ENCODE measurements at regions not wholly inside any gene's neighbourhood (a gene's known extent, or its start where the extent isn't known, plus 50 kb on each side); places are given as distances from the start of the nearest gene placed in this dataset.

DNA sequence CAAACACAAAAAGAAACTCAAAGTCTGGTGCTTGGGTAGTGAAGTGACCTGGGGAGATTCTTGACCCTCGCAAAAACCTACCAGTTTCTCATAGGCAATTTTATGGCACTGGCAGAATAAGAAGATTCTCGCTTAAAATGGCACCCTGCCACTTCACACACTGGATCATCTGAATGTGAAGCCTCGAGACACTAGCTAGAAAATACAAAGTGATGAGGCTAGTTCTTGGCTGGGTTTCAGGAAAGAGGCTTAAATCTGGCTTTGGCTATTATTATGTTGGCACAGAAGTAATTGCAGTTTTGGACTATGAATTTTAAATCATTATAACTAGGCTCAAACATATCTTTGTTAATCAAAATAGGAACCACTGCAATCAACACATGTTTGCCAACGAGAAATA lies 634.7 kb upstream of the BOD1L1 start:
- DNase-seq: no peak

DNA sequence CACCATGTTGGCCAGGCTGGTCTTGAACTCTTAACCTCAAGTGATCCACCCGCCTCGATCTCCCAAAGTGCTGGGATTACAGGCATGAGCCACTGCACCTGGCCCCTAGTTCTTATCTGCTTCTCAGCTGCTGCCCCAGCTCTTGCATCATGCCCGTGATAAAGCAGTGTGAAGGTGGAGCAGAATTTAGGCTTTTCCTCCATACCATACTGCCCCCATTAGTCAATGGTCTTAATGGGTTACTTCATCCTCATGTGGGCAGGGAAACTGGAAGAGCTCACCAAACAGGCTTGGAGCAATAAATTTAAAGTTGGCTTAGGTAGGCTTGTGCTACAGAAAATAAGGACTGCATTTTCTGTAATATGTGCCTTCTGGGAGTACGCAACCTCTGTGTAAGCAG lies 636.9 kb upstream of the BOD1L1 start:
- no peak for DNase-seq

DNA sequence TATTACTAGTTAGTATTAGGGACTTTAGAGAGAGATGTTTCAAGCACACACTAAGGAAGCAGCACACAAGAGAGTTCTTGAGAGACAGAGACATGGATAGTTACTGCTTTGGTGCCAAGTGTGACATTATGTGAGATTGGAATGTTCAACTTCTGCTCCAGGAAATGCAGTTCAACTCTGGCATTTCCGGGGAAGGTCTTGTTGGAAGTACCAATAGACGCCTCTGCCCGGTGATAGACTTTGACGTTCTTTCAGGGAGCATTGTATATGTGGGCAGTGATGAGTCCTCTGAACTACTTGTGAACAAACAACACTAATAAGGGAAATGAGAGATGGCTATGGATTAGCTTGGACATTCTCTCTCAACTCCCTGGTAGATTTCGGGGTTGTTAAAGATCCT lies 638.1 kb upstream of the BOD1L1 start:
- no peak for DNase-seq

DNA sequence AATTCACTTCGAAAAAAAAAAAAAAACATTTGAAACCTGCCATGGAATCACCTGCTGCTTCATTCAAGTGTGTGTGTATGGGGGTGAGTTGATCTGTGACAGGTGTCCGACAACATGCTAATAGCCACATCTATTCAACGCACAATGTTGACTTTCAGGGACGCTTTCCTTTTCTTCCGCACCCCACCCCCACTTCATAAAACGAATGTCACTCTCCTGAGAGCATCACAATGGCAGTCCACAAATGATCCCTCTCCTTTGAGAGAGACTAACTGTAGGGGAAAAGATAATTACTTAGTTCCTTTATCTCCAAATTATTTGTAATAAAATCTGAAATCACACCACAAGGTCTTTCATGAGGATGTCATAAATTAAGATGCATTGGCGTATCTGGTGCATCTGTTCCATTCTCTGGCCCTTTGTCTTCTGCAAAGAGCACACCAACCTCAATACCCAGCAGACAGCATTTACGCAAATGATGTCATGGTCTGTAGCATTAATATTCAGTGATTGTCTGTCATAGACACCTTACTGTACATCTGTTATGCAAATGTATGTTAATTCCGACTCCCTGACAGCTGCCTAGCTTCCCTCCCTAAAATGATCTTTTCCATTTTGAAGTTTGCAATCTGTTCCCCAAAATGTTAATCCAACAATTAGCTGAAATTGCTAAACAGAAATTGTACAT lies 640.0 kb upstream of the BOD1L1 start:
- DNase-seq: no peak

DNA sequence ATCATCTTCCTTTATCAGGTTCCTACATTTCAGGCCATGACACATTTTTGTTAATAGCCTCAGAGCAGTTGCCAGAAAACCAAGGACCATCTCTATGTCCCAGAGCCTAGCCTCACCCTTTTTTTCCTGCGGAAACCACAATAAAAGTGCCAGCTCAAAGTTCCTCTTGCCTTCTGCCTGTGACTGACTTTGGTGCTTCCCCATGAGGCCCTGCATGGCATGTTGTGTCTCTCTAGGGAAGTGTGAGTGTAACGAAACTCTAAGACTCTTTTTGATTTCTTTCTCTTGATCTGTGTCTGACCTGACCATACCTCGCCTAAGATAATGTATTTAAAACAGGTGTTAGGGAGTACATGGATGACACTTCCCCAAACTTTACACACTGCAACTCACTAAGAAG lies 642.3 kb upstream of the BOD1L1 start:
- DNase-seq: no peak

DNA sequence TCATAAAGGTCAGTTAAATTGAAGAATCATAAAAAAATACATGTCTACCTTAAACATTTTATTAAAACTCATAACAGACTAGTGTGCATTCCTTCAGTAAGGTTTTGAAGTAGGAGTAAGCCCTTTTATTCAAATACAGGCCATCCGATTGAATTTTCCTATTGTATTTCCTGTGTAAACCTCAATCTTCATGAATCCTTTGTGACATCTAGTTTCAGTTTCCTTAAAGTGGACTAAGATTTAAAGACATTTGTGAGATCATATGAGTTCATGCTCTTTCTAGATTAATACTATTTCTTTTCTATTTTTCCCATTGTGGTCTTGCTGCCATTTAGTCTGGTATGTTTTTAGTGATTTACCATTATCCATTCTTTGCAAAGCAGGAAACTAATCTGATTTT lies 644.7 kb upstream of the BOD1L1 start:
- DNase-seq: no peak

DNA sequence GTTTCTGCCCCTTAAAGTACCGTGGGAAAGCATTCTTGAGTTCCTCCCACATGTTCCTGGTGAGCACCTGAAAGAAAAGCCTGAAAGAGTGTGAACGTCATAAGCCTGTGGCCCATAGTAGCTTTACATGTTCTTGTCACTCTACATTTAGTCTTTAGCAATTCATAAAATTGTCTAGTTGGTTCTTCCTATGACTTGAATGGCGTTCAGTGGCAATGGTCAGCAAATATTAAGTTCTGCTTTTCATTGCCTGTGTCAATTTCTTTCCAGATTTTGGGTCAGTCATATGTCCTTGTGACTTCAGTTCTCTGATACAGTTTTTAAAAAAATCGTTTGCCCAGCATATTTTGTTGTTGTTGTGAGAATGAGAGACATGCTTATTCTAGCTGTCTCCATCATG lies 650.0 kb upstream of the BOD1L1 start:
- DNase-seq: no peak

DNA sequence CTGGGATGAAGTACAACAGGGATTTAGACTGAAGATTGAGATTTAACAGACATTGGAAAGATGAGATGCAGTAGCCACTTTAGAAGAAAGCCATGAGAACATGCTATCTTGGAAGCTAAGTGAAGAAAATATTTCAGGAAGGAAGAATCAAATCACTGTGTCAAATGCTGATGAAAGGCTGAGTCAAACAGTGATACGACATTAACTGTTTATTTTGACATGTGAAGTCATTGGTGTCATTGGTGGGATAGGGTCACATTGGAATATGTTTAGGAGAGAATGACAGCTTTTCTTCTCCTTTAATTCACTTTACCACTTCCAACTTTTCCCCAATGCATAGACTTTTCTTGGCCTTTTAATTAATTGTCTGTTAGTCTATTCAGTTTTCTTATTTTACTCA lies 653.0 kb upstream of the BOD1L1 start:
- DNase-seq: no peak

DNA sequence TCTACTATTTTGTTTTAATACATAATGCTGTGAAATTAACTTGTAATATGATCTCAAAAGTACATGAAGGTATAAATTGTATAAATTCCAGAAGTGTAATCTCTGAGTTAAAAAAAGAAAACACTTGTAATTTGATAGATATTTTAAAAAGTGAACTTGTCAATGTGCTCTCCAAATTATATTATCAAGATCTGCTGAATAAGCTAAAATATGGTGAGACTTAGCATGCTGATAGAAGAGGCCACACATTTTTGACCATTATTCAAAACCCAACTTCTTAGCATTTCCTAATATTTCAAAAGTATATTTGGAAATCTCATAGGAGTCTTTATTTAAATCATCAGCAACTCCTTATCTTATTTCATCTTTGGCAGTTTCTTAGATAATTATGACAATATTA lies 657.1 kb upstream of the BOD1L1 start:
- no peak for DNase-seq

DNA sequence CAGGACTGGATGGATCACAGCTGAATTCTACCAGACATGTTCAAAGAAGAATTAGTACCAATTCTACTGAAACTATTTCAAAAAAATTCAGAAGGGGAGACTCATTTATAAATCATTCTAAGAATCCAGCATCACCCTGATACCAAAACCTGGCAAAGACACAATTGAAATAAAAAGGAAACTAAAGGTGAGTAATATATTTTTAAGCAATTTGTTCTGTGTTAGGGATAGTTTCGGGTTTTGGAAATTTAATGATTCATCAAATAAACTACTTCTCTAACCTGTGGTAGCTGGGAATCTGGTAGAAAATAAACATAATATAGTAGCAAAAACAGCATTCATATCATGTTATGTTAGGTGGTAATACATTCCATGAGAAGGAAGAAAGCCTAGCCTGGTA lies 662.2 kb upstream of the BOD1L1 start:
- DNase-seq: no peak

DNA sequence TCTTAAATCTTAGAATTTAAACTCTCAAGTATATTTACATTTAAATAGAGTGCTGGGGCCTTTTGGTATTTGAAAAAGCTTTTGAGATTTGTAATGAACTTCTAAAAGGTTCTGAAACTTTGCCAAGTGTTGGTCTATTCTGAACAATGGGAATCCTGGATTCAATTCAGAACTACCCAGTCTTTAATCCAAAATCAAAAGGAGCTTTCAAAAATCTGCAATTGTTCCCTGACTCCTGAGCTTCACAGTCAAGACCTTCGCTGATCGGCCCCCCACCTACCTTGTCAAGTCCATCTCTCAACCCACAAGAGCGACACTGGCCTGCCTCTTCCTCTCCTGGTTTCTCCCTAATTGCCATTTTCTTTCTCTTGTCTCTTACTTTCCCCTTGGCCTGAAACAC lies 666.1 kb upstream of the BOD1L1 start:
- DNase-seq: no peak

DNA sequence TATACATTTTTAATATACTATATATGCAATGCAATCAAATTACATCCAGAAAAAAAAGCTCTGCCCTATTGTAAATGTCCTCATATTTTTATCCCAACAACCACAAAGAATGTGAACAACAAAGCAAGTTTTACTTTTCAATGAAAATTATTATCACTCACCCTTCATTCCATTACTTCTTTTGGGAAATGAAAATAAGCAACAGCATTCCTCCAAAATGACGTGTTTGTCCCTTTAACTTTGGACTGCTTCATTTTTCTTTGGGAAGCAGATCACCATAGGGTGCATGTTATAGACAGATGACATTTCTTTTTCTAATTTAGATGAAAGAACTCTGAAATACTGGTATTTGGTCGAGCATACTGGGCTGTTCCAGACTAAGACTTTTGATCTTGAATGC lies 667.1 kb upstream of the BOD1L1 start:
- peak; percentile 7 for DNase-seq

DNA sequence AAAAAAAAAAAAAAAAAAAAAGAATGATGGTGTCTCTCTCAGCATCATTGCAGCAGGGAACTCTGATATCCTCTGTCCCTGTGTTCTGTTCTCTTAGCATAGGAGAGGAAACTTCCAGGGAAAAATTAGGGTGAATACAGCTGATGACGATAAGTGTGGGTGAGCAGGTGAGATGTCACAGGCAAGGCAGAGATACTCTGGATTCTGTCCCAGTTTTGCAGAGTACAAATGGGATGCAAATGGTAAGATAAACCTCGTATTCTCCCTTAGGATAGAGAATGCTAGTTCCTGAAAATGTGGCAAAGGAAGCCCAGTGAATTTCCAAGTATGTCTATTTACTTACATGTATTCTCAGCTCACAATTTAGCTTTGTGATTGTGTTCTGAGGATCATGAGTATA lies 671.6 kb upstream of the BOD1L1 start:
- no peak for DNase-seq

DNA sequence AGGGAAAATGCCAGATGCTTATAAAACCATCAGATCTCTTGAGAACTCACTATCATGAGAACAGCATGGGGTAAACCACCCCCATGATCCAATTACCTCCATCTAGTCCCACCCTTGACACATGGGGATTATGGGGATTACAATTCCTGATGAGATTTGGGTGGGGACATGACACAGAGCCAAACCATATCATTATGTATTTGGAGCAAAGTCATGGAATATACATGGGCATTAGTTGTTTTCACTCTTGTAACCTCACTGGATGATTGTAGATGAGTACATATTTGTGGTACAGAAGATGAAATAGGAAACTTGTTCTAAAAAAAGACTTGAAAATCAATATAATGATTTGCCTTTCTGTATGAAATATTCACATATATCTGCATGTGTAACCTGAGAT lies 674.5 kb upstream of the BOD1L1 start:
- DNase-seq: no peak

DNA sequence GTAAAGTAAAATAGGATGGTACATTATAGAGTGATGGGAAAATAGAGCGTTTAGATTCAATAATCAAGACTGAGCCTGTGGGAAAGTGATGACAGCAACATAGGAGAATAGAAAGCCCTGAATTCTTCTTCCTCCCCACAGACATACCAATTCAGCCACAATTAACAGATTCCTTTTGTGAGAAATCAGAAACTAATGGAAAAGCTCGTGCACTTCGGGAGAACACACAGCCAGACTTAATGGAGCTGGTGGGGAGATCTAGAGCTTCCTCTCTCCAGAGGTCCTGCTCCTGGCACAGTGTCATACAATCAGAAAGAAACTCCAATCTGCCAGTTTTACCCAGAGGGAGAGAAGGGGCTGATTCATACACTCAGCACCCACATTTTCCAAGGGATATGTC lies 676.3 kb upstream of the BOD1L1 start:
- peak; percentile 1 for DNase-seq

DNA sequence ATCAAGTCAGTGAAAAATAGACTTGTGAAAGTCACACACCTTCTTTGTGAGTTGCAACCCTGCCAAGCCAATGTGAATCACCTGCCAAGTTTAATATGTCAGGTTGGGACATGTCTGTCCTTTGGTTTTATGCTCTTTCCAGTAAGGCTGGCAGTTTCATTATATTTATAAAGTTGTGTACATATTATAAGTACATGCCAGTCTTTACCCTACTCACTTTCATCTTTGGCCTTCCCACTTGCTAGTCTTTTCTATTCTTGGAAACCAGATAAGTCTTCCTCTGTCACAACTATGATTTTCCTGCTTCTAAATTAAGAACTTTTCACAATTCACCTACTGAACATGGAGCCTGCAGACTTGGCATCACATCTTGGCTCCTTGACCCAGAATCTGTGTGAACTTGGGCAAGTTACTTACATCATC lies 680.7 kb upstream of the BOD1L1 start:
- no peak for DNase-seq

DNA sequence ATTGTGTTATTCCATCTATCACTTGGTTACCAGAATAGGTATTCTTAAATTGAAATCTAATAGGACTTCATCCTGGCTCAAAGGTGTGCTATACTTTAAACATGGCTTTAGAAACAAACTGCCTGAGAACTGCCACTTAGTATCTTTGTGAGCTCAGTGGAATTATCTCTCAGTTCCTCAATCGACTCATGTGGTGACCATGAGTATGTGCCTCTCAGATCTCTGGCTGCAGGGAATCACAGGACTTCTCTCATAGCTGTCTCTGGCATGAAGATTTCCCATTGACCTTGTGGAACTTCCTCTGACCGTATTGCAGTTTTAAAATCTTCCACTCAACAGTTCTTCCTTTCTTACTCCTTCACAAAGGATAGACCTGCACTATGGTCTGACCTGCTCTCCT lies 681.9 kb upstream of the BOD1L1 start:
- DNase-seq: no peak

DNA sequence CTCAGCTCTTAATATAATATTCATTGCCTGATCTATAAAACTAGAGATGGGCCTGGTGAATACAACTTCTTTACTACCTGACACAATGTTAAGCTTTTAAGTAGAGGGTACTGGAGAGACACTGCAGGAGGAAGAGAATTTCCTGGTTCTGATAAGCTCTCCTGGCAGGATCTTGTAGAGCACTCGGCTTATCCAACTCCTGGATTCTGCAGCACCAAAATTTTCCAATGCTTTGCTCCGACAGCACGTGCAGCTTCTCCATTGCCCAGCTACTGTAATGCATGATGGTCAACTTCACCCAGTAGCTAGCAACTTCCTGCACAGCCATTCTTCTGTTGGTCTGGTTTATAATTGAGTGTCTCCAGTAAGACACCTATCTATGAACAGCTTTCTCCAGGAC lies 686.2 kb upstream of the BOD1L1 start:
- DNase-seq: no peak

DNA sequence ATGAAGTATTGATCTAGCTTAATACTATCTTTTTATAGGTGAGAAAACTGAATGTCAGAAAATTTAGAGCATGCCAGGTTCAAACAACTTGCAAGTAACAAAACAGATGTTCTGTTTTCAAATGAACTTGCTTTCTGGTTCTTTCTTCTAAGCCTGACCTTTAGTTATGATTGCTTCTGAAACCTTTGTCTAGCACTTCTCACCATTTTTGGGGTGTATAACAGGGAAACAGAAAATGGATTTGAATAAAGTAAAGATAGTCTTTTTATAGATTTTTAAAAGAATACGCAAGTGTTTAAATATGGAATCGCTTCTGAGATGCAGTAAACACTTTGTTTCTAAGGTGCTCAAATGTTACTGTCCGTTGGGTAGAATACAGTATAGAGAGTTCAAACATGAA lies 687.2 kb upstream of the CPEB2 start:
- DNase-seq: no peak

DNA sequence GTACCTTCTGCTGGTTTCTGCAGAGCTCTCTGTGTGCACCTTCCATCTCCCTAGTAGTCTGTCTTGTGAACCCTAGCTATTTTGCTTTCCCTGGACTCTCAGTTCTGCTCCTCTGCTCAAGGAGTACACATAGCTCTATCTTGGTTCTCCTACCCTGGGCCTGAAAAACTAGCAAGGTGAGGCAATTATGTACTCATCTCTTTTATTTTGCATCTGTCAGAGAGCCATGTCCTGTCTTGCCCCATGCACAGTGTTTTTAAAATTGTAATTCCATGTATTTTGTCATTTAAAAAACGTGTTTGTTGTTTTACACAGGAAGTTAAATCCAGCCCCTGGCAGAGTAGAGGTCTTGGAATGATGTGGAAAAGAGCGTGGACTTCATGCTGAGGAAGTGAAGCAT lies 684.9 kb upstream of the CPEB2 start:
- DNase-seq: no peak

DNA sequence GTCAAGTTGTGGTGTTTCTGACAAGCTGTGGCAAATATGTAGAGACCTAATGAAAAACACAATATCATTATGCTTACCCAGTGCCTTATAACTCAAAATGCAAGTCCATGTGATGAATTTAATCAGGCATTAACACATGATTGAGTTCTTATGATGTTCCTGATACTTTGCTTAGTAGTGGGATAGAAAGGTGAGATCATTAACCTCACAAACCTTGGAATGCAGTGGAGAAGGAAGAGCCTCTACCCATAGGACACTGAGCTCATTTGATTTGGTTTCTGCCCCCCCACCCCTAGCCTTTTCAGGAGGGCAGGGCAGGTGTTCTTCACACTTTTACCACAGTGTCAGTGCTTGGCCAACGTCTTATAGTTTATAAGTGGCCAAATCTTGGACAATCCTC lies 683.6 kb upstream of the CPEB2 start:
- no peak for DNase-seq

DNA sequence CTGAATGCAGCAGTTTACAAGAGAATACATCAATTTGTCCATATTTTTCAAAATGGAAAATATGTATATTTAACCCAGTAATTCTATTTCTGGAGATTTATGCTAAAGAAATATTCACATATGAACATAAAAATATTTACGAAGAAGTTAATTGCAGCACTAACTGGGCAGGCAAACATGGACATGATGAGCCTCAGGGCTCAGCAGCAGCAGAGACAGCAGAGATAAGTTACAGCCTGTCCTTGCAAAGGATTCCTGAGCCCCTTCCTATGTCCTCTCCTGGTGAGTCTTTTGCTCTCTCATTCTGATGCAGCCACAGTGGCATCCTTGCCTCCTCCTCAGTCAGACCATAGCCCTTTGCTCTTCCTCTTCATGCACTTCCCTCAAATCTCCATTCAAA lies 680.6 kb upstream of the CPEB2 start:
- no peak for DNase-seq

DNA sequence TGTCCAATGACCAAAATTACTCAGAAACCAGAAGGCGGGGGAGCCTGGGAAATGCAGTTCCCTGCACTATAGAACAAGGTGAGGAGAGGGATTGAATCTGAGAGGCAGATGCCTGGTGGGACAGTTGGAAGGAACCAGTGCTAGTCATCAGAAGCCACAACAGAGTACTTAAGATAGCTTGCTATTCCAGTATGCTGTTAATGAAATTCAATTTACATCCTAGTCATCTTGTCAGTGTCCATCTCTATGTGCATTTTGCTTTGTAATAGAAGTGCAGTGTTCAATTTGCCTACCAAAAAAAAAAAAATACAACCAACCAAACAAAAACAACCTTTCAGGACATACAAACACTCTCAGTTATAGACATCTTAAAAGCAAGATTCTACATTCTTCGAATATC lies 679.1 kb upstream of the CPEB2 start:
- DNase-seq: no peak

DNA sequence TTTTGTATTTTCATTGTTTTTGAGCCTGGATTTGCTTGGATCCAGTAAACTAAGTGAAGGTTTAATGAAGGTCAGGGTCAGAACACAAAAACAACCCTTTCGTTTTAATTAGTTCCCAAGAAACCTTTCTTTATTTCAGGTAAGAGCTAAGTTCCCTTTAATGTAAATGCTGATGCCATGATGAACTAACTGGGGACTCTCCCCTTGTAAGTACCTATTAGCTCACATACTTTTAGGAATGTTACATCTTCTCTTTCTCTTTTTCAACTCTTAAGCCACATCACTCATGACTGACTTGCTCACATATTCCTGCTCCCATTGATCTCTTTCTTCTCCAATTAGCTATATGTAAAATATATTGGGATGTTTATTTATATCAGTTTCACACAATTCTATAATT lies 673.1 kb upstream of the CPEB2 start:
- DNase-seq: no peak

DNA sequence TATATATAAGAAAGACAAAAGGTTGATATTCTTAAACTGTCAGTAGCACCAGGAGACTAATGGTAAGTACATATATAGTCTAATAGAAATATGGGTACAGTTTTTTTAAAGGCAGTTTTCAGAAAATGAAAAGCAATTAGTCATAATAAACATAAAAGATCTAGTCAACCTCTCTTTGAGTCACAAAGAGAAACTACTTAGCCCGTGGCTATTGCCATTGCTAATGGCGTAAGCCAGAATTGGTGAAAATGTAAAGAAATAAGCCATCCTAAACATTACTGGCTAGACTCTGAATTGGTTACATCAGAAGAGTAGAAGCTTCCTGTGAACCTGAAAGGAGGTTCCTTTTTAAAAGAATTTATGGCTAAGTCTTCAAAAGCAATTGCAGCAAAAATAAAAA lies 668.7 kb upstream of the CPEB2 start:
- no peak for DNase-seq

DNA sequence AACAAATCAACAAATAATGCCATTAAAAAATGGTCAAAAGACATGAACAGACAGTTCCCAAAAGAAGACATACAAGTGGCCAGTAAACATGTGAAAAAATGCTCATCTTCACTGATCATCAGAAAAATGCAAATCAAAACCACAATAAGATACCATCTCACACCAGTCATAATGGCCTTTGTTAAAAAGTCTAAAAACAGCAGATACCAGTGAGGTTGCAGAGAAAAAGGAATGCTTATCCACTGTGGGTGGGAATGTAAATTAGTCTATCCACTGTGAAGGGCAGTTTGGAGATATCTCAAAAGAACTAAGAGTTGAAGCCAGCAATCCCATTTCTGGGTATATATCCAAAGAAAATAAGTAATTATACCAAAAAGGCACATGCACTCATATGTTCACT lies 668.1 kb upstream of the CPEB2 start:
- DNase-seq: no peak
